ENCODE measurements at regions not wholly inside any gene's neighbourhood (a gene's known extent, or its start where the extent isn't known, plus 50 kb on each side); places are given as distances from the start of the nearest gene placed in this dataset.

GRCh38 chr6:105949869-105950268, 136.3 kb upstream of the PRDM1 start:
- TF ChIP-seq ZNF274 (IDR thresholded peaks at IDR 0.05; ENCODE audit: low read depth, low read length) (no peak), YY1 (IDR thresholded peaks at IDR 0.05; ENCODE audit: insufficient read depth, insufficient read length) (no peak), SUZ12 (IDR thresholded peaks at IDR 0.05; ENCODE audit: extremely low read depth, insufficient read depth, insufficient read length) (no peak)
